Retinal pigment epithelial cell (primary cell): ENCODE measurements at regions not wholly inside any gene's neighbourhood (a gene's known extent, or its start where the extent isn't known, plus 50 kb on each side); places are given as distances from the start of the nearest gene placed in this dataset.

Experiments used
- DNase-seq: peaks from one replicate; pipeline ENCODE4 v3.0.0-alpha.2; 2010; ENCODE audit warnings: low read depth
- H3K4me3 ChIP-seq: 2 replicates; pipeline ENCODE4 v1.5.1; 2011; ENCODE audit warnings: mild to moderate bottlenecking, low read length, control low read depth, moderate library complexity
- TF ChIP-seq, protein P1 (sequence below): conservative IDR thresholded peaks from 2 replicates; pipeline ENCODE4 v1.5.1; 2011; ENCODE audit warnings: low read depth, low read length, control low read depth, inconsistent platforms

DNA sequence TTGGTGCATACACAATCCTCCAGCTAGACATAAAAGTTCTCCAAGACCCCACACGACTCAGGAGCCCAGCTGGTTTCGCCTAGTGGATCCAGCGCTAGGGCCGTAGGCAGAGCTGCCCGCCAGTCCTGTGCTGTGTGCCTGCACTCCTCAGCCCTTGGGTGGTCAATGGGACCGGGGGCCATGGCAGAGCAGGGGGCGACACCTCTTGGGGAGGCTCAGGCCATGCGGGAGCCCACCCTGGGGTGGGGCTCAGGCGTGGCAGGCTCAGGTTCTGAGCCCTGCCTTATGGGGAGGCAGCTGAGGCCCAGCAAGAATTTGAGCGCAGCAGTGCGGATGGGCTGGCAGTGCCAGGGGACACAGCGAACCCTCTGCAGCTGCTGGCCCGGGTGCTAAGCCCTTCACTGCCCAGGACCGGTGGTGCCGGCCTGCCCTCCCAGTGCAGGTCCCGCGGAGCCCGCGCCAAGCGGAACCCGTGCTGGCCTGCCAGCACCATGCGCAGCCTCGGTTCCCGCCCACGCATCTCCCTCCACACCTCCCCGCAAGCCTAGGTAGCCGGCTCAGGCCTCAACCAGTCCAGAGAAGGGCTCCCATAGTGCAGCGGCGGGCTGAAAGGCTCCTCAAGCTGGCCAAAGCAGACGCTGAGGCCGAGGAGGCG is 1566.6 kb upstream of the SLC39A10 start:
- H3K4me3 ChIP-seq, result no peak overlapping the region
- DNase-seq, result no peak
- TF ChIP-seq, protein P1, sequence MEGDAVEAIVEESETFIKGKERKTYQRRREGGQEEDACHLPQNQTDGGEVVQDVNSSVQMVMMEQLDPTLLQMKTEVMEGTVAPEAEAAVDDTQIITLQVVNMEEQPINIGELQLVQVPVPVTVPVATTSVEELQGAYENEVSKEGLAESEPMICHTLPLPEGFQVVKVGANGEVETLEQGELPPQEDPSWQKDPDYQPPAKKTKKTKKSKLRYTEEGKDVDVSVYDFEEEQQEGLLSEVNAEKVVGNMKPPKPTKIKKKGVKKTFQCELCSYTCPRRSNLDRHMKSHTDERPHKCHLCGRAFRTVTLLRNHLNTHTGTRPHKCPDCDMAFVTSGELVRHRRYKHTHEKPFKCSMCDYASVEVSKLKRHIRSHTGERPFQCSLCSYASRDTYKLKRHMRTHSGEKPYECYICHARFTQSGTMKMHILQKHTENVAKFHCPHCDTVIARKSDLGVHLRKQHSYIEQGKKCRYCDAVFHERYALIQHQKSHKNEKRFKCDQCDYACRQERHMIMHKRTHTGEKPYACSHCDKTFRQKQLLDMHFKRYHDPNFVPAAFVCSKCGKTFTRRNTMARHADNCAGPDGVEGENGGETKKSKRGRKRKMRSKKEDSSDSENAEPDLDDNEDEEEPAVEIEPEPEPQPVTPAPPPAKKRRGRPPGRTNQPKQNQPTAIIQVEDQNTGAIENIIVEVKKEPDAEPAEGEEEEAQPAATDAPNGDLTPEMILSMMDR, result no peak

DNA sequence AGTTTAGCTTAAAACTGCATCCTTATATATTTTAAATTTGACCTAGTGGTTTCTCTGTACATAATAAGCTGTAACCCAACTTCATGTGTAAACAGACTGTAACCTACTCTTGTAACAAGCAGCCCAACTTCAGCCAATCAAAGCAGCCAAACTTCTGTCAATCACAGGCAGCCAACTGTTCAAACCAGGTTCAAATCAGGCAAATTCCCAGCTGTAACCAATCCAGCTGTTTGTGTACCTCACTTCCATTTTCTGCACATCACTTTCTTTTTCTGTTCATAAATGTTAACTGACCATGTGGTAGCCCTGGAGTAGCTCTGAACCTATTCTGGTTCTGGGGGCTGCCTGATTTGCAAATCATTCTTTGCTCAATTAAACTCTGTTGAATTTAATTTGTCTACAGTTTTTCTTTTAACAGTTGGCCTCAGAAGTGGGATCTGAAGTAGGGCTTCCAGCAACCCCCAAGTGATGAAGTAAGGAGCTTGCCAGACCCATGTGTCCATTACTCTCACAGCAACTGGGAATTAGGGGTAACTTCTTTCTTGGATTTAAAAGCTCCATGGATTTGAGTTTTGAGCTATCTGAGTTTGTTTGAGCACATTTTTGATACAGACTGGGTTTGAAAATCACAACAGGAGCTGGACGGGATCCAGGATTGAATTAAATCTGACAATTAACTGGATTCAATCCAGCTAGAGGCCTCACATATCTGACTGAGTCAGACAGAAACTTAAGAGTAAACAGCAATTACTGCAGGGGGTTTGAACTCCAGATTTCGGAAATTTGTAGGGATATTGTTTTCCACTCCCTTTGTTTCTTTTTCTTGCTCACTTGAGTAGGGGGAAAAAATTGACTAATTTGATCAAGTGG is 1569.7 kb upstream of the SLC39A10 start:
- no peak overlapping the region for H3K4me3 ChIP-seq
- peak; percentile 87 for DNase-seq
- TF ChIP-seq, protein P1, result no peak

DNA sequence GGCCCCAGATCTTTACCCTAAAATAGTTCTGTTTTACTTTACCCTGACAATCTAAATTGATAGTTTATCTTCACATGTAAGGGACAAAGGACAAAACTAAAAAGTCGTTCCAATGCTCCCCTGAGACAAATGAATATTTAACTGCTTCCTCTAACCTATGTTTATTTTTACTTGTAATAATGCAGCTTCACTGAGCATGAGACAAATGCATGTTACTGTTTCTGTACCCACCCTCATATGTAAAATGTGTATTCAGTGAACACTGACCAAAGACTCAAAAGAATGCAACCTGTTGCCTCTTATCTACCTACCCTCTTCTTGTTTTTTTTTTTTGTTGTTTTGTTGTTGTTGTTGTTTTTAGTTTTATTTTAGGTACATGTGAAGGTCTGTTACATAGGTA is 1570.9 kb upstream of the SLC39A10 start:
- no peak overlapping the region for H3K4me3 ChIP-seq
- no peak for DNase-seq
- TF ChIP-seq, protein P1, result no peak

DNA sequence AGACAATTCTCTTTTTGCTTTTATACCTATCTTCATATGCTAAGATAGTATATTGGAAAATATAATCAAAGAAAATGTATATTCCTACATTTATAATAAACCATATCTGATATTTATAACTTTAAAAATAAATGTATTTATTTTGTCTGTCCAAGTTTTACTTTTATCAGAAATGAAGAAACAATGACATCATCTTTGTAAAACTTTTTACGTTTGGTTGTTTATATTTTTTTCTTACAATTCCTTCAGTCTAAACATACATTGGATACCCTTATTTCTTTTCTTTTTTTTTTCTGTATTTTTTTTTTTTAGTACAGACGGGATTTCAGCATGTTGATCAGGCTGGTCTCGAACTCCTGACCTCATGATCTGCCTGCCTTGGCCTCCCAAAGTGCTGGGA is 1577.0 kb upstream of the SLC39A10 start:
- TF ChIP-seq, protein P1, result no peak

DNA sequence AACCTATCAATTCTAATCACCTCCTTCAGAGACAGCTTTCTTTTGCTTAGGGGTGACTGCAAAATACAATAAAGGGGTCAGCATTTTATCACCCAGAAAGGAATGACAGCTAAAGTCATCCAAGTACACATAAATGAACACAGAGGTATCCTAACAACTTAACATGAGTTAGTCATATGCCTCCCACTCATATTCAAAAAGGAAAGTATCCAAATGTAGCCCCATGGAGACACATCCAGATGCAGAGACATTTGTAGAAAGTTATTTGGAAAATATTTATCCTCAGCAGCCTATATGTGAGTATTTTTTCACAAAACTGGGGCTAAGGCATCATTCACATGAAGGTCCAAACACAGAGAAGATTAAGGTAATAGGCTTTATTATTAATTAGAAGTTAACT is 1579.7 kb upstream of the SLC39A10 start:
- no peak for DNase-seq

More for the DNA sequence above, 1577.0 kb upstream of the SLC39A10 start:
- no peak overlapping the region for H3K4me3 ChIP-seq
- DNase-seq, result no peak

DNA sequence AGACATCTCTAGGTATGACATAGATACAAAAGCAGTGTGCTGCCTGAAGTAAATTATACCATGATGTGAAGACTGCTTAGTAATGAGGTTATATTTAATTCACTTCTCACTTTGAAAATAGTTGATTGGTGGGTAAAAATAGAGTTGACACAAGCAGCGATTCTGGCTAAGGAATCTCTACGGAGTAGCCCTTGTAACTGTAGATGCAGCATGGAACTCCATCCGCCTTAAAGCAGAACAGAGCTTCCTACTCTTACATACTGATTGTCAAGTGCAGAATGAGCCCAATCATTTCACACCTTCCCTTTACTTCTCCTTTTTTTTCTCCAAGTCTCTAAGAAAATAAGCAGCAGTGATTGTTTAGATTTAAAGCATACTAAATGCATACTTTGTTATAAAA is 1594.6 kb upstream of the SLC39A10 start:
- TF ChIP-seq, protein P1, result no peak
- no peak overlapping the region for H3K4me3 ChIP-seq
- no peak for DNase-seq

More for the DNA sequence above, 1579.7 kb upstream of the SLC39A10 start:
- TF ChIP-seq, protein P1, result no peak
- no peak overlapping the region for H3K4me3 ChIP-seq

DNA sequence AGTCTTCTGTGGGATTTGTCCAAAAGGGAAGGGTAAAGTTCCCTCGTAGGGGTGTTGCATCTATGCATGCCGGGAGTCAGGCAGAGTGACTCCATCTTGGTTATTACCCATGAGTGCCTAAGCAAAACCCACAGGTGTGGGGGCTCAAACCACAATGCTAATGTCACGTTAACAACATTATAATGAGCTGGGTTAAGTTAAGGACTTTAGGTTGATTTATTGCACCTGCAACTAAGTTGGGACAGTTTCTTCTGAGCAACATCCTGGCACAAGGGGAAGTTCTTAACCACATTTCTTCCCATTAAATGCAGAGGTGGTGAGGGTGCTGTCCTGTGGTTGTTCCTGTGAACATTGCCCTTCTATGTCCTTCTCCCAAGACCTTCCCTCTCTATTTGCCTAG is 1596.8 kb upstream of the SLC39A10 start:
- no peak overlapping the region for H3K4me3 ChIP-seq
- TF ChIP-seq, protein P1, result no peak
- DNase-seq, result no peak
